GM23338 (cell line): ENCODE measurements at regions not wholly inside any gene's neighbourhood (a gene's known extent, or its start where the extent isn't known, plus 50 kb on each side); places are given as distances from the start of the nearest gene placed in this dataset.

ENCODE experiments used
- ATAC-seq: fragments of 200-7000 bp; cut with Tn5 transposase; 3 replicates; pipeline ENCODE4 v1.9.1; 2020
- DNase-seq: peaks from one replicate; pipeline ENCODE4 v3.0.0-alpha.2; 2015; ENCODE audit warnings: low spot score
- H2AFZ ChIP-seq: fragments of 200-600 bp; sonication (generic); 2 replicates; pipeline ENCODE4 v1.8.0; 2016; ENCODE audit warnings: antibody characterized with exemption, mild to moderate bottlenecking, moderate library complexity
- H3F3A ChIP-seq: fragments of 200-600 bp; sonication (generic); replicated peaks from 2 replicates; pipeline ENCODE4 v1.8.0; 2017; ENCODE audit warnings: antibody characterized with exemption, mixed run types, low read depth
- H3K27ac ChIP-seq: fragments of 200-600 bp; sonication (generic); 2 replicates; pipeline ENCODE4 v1.6.1; 2016; ENCODE audit warnings: low read depth
- H3K27me3 ChIP-seq: fragments of 200-600 bp; sonication (generic); 2 replicates; pipeline ENCODE4 v1.8.0; 2016; ENCODE audit warnings: mild to moderate bottlenecking, mixed run types, moderate library complexity; ENCODE audit not compliant: insufficient read depth
- H3K36me3 ChIP-seq: fragments of 200-600 bp; sonication (generic); 2 replicates; pipeline ENCODE4 v1.8.0; 2016; ENCODE audit warnings: mild to moderate bottlenecking; ENCODE audit not compliant: insufficient read depth
- H3K4me1 ChIP-seq: fragments of 200-600 bp; sonication (generic); 2 replicates; pipeline ENCODE4 v1.8.0; 2016; ENCODE audit warnings: mild to moderate bottlenecking, moderate library complexity; ENCODE audit not compliant: insufficient read depth
- H3K4me2 ChIP-seq: fragments of 200-600 bp; sonication (generic); 2 replicates; pipeline ENCODE4 v1.7.1; 2017; ENCODE audit warnings: mixed run types
- H3K4me3 ChIP-seq: fragments of 200-600 bp; sonication (generic); 2 replicates; pipeline ENCODE4 v1.6.1; 2016; ENCODE audit warnings: mixed run types
- H3K79me2 ChIP-seq: fragments of 200-600 bp; sonication (generic); replicated peaks from 2 replicates; pipeline ENCODE4 v1.8.0; 2017; ENCODE audit warnings: mild to moderate bottlenecking; ENCODE audit not compliant: insufficient read depth
- H3K9me2 ChIP-seq: fragments of 200-600 bp; sonication (generic); 2 replicates; pipeline ENCODE4 v1.8.0; 2017; ENCODE audit not compliant: insufficient read depth
- H4K20me1 ChIP-seq: fragments of 200-600 bp; sonication (generic); replicated peaks from 2 replicates; pipeline ENCODE4 v1.8.0; 2017; ENCODE audit warnings: mild to moderate bottlenecking; ENCODE audit not compliant: insufficient read depth
- H3K27ac Mint-ChIP-seq: 2 replicates; pipeline ENCODE4 v1.8.0; 2020; ENCODE audit warnings: inconsistent platforms, mild to moderate bottlenecking, moderate library complexity, mixed read lengths
- H3K27me3 Mint-ChIP-seq: 3 replicates; pipeline ENCODE4 v1.8.0; 2022; ENCODE audit warnings: low read depth, mild to moderate bottlenecking, moderate library complexity, mixed read lengths, inconsistent platforms; ENCODE audit not compliant: insufficient read depth, poor library complexity
- H3K36me3 Mint-ChIP-seq: 3 replicates; pipeline ENCODE4 v1.8.0; 2021; ENCODE audit warnings: low read depth, mild to moderate bottlenecking, inconsistent platforms, moderate library complexity, mixed read lengths
- H3K4me1 Mint-ChIP-seq: 3 replicates; pipeline ENCODE4 v1.8.0; 2020; ENCODE audit warnings: mild to moderate bottlenecking, inconsistent platforms, mixed read lengths
- H3K4me3 Mint-ChIP-seq: 3 replicates; pipeline ENCODE4 v1.8.0; 2021; ENCODE audit warnings: moderate library complexity, mild to moderate bottlenecking, inconsistent platforms, mixed read lengths
- H3K9me3 Mint-ChIP-seq: 3 replicates; pipeline ENCODE4 v1.8.0; 2020; ENCODE audit warnings: moderate library complexity, mild to moderate bottlenecking, inconsistent platforms, mixed read lengths
- CREB1 ChIP-seq: fragments of 250-450 bp; sonication (Bioruptor Pico); IDR thresholded peaks from 2 replicates; pipeline ENCODE4 v1.5.0; 2020; ENCODE audit warnings: low read depth, mild to moderate bottlenecking, moderate library complexity
- CTCF ChIP-seq, 2 experiments: fragments of 200-600 bp in 1 of 2; sonication (generic) in 1 of 2; conservative IDR thresholded peaks; 2 replicates each; pipeline versions ENCODE4 v1.5.1 to v1.6.1; 2016 to 2017; ENCODE audit warnings: antibody characterized with exemption in 2 of 2, low read depth in 2 of 2, mild to moderate bottlenecking in 2 of 2, moderate library complexity in 1 of 2
- ETS1 ChIP-seq: IDR thresholded peaks from 2 replicates; pipeline ENCODE4 v1.6.1; 2016; ENCODE audit warnings: antibody characterized with exemption
- EZH2 ChIP-seq: fragments of 200-600 bp; sonication (generic); IDR thresholded peaks from one replicate; pipeline ENCODE4 v1.8.0; 2017; ENCODE audit warnings: antibody characterized with exemption, mild to moderate bottlenecking, low read depth; ENCODE audit not compliant: unreplicated experiment
- JUNB ChIP-seq: IDR thresholded peaks from one replicate; pipeline ENCODE4 v1.6.1; 2016; ENCODE audit warnings: antibody characterized with exemption; ENCODE audit not compliant: unreplicated experiment
- NANOG ChIP-seq: IDR thresholded peaks from 2 replicates; pipeline ENCODE4 v1.6.1; 2016; ENCODE audit warnings: antibody characterized with exemption, borderline replicate concordance
- POLR2AphosphoS5 ChIP-seq: IDR thresholded peaks from 2 replicates; pipeline ENCODE4 v1.6.1; 2016; ENCODE audit warnings: antibody characterized with exemption, low read depth
- STAT1 ChIP-seq: IDR thresholded peaks from one replicate; pipeline ENCODE4 v1.6.1; 2016; ENCODE audit warnings: antibody characterized with exemption; ENCODE audit not compliant: unreplicated experiment
- ZNF114 ChIP-seq: fragments of 250-450 bp; sonication (Bioruptor Pico); IDR thresholded peaks from 2 replicates; pipeline ENCODE4 v1.5.0; 2020; ENCODE audit warnings: mild to moderate bottlenecking, moderate library complexity
- ZNF331 ChIP-seq: fragments of 250-450 bp; sonication (Bioruptor Pico); IDR thresholded peaks from 2 replicates; pipeline ENCODE4 v1.5.0; 2020; ENCODE audit warnings: low read depth, mild to moderate bottlenecking, moderate library complexity
- ZNF462 ChIP-seq: fragments of 250-450 bp; sonication (Bioruptor Pico); IDR thresholded peaks from 2 replicates; pipeline ENCODE4 v1.5.0; 2020; ENCODE audit warnings: mild to moderate bottlenecking, moderate library complexity

- Histone ChIP-seq H2AFZ (no peak overlapping the region), H3K9me2 (no peaks in the 10 kb centered on the region), H3K4me2 (no peak overlapping the region), H3K36me3 (no peaks in the 10 kb centered on the region), H3K79me2 (no peaks in the 10 kb centered on the region), H3F3A (no peaks in the 10 kb centered on the region), H3K27me3 (no peaks in the 10 kb centered on the region), H3K4me3 (no peak overlapping the region), H3K27ac (no peak overlapping the region), H4K20me1 (no peaks in the 10 kb centered on the region), H3K4me1 (peaks cover 5% of the 10 kb centered on the region)
- Mint-ChIP-seq H3K4me3 (no peak overlapping the region), H3K9me3 (no peaks in the 10 kb centered on the region), H3K4me1 (peaks cover 7% of the 10 kb centered on the region; the same call in 2 of the 3 replicates), H3K27me3 (peaks cover 8% of the 10 kb centered on the region), H3K36me3 (no peaks in the 10 kb centered on the region), H3K27ac (no peak overlapping the region)
- TF ChIP-seq ZNF462 (no peak), ZNF331 (CRISPR knock-in tag) (no peak), POLR2AphosphoS5 (no peak), CTCF (conservative IDR thresholded peaks at IDR 0.05; ENCODE audit: low read depth in 2 of 2) (no peak), EZH2 (no peak), NANOG (no peak), ZNF114 (CRISPR knock-in tag) (no peak), JUNB (no peak), STAT1 (no peak), ETS1 (no peak), CREB1 (CRISPR knock-in tag) (no peak)
- no peak for DNase-seq
- no peak for ATAC-seq
These were observed 211.7 kb upstream of the CDH5 start for GRCh38 chr16:66154801-66155200.
